Cardiac muscle cell (in vitro differentiated cells and primary cell): ENCODE measurements at regions not wholly inside any gene's neighbourhood (a gene's known extent, or its start where the extent isn't known, plus 50 kb on each side); places are given as distances from the start of the nearest gene placed in this dataset.

Experiments
- DNase-seq, 2 donors: peaks; one replicate each; pipeline versions ENCODE4 v3.0.0 to v3.0.0-alpha.2; 2010 to 2017; ENCODE audit warnings: low read depth in 1 of 2, low spot score in 1 of 2
- H3K27ac ChIP-seq: fragments of 200-600 bp; sonication (generic); 2 replicates; pipeline ENCODE4 v1.5.1; 2016
- H3K27me3 ChIP-seq: fragments of 200-600 bp; sonication (generic); 2 replicates; pipeline ENCODE4 v1.6.0; 2016; ENCODE audit warnings: control low read depth
- H3K36me3 ChIP-seq: fragments of 200-600 bp; sonication (generic); 2 replicates; pipeline ENCODE4 v1.5.1; 2016; ENCODE audit warnings: control low read depth
- H3K4me1 ChIP-seq: fragments of 200-600 bp; sonication (generic); 2 replicates; pipeline ENCODE4 v1.8.1; 2017; ENCODE audit warnings: low read depth, mild to moderate bottlenecking, mixed run types
- H3K4me3 ChIP-seq: fragments of 200-600 bp; sonication (generic); 2 replicates; pipeline ENCODE4 v1.5.1; 2016; ENCODE audit warnings: mild to moderate bottlenecking
- H3K9me3 ChIP-seq: fragments of 200-600 bp; sonication (generic); 2 replicates; pipeline ENCODE4 v1.5.1; 2017; ENCODE audit warnings: low read depth, mild to moderate bottlenecking, control low read depth
- CTCF ChIP-seq: IDR thresholded peaks from 2 replicates; pipeline ENCODE4 v1.5.1; 2012; ENCODE audit warnings: low read depth, mild to moderate bottlenecking, low read length

GRCh38 chr18:59050661-59051057 lies 89.0 kb upstream of the SEC11C start:
- Histone ChIP-seq H3K4me1 (peaks cover 3% of the 10 kb centered on the region), H3K27ac (no peak overlapping the region), H3K9me3 (no peaks in the 10 kb centered on the region), H3K36me3 (no peaks in the 10 kb centered on the region), H3K27me3 (no peaks in the 10 kb centered on the region), H3K4me3 (no peak overlapping the region)
- TF ChIP-seq CTCF = no peak
- no peak for DNase-seq

- Histone ChIP-seq H3K36me3 (no peaks in the 10 kb centered on the region), H3K27me3 (no peaks in the 10 kb centered on the region), H3K9me3 (no peaks in the 10 kb centered on the region), H3K27ac (no peak overlapping the region), H3K4me1 (peaks cover 3% of the 10 kb centered on the region), H3K4me3 (no peak overlapping the region)
- no peak for TF ChIP-seq CTCF
- DNase-seq = peak in 1 of 2 donors; percentile 47
Observed at GRCh38 chr18:59051470-59052165, 88.1 kb upstream of the SEC11C start.

DNA sequence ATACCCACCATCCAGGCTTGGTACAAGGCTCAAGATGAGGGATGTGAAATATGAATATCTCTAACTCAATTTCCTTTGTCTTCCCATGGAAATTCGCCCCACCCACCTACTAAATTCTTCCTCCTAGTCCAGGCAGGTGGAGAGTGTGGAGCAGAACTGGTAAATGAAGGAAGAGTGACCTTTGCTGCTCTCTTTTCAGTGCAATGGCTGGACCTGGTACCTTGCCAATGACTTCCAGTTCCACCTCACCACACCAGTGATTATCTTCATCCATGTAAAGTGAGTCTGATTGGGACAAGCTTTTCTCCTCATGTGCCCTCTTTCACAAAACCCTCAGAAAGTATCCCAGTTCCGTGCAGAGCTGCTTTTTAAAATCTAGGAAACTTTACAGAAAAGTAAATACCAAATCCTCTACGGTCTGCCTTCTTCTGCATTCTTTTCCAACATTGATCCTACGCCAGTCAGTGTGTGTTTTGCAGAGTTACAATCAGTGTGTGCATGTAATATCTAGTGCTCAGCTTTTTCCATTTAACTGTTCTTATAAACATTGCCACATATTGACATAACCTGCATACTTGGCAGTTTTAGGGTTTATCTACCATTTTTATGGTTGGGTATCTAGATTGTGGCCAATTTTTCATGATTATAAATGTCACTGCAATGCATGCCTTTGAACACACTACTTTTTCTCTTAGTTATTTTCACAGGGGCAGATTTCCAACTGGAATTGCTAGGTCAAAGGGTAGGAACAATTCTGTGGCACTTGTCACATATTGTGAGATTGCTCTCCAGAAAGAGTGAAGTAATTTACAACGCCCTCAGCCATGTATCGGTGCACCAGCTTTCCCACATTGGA lies 86.5 kb upstream of the SEC11C start:
- peak in 1 of 2 donors; percentile 34 for DNase-seq
- Histone ChIP-seq H3K4me3 (no peak overlapping the region), H3K9me3 (no peaks in the 10 kb centered on the region), H3K27ac (no peak overlapping the region), H3K4me1 (peaks cover 6% of the 10 kb centered on the region), H3K27me3 (no peaks in the 10 kb centered on the region), H3K36me3 (no peaks in the 10 kb centered on the region)
- TF ChIP-seq CTCF = no peak

DNA sequence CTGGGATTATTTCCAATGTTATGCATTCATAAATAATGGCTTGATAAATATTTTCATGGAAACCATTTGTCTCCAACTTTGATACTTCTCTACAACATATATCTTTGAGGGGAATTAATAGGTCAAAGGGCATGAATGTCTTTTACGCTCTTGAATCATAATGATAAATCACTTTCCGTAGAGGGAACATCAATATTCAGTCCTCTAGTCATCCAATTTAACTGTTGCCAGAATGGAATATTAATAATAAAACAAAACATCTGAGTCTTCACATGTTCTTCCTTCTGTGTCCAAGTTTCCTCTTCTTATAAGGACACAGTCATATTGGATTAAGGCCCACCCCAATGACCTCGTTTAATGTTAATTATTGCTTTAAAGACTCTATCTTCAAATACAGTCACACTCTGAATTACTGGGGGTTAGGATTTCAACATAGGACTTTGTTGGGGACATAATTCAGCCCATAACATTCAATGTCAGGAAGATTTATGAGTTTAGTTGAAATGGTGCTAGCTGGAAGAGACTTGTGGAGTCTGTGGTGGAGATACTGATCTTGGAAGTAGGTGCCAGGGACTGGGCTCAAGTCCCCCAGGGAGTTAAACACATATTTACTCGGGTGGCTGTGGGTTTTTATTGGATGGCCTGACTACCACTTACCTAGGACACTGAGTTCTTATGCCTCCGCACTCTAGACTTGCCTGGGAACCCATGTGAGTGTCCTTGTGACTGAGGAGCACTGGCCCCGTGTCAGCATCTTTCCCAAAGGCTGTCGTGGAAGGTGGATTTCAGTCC lies 85.0 kb upstream of the SEC11C start:
- no peaks in the 10 kb centered on the region for H3K36me3 ChIP-seq
- peaks cover 3% of the 10 kb centered on the region for H3K4me1 ChIP-seq
- H3K27ac ChIP-seq = no peak overlapping the region
- no peaks in the 10 kb centered on the region for H3K9me3 ChIP-seq
- DNase-seq = no peak
- no peaks in the 10 kb centered on the region for H3K27me3 ChIP-seq
- no peak overlapping the region for H3K4me3 ChIP-seq
- TF ChIP-seq CTCF = no peak

GRCh38 chr18:59055345-59056032 lies 84.2 kb upstream of the SEC11C start:
- no peak overlapping the region for H3K27ac ChIP-seq
- no peaks in the 10 kb centered on the region for H3K36me3 ChIP-seq
- H3K27me3 ChIP-seq = no peaks in the 10 kb centered on the region
- TF ChIP-seq CTCF = peak; percentile 26
- peaks cover 3% of the 10 kb centered on the region for H3K4me1 ChIP-seq
- H3K4me3 ChIP-seq = no peak overlapping the region
- peak; percentile 18 to 34 for DNase-seq
- H3K9me3 ChIP-seq = no peaks in the 10 kb centered on the region
